SK-N-SH (cell line): ENCODE measurements at regions not wholly inside any gene's neighbourhood (a gene's known extent, or its start where the extent isn't known, plus 50 kb on each side); places are given as distances from the start of the nearest gene placed in this dataset.

Source experiments
- EZH2phosphoT487 ChIP-seq: fragments of 200-600 bp; sonication (generic); IDR thresholded peaks from 2 replicates; pipeline ENCODE4 v1.6.1; 2017; ENCODE audit warnings: low read depth, mixed run types, mild to moderate bottlenecking, antibody characterized with exemption, moderate library complexity, borderline replicate concordance
- GABPA ChIP-seq: IDR thresholded peaks from 2 replicates; pipeline ENCODE4 v1.4.0; 2012; ENCODE audit warnings: low read depth, mild to moderate bottlenecking
- POLR2AphosphoS5 ChIP-seq: IDR thresholded peaks from 2 replicates; pipeline ENCODE4 v1.6.1; 2012; ENCODE audit warnings: low read depth, low read length
- RAD21 ChIP-seq: IDR thresholded peaks from 2 replicates; pipeline ENCODE4 v1.6.1; 2012; ENCODE audit warnings: mild to moderate bottlenecking, low read length
- RXRA ChIP-seq: IDR thresholded peaks from 2 replicates; pipeline ENCODE4 v1.4.0; 2012; ENCODE audit warnings: low read depth, mild to moderate bottlenecking, borderline replicate concordance
- SIN3A ChIP-seq: IDR thresholded peaks from 2 replicates; pipeline ENCODE4 v1.6.1; 2012; ENCODE audit warnings: low read depth, mild to moderate bottlenecking, low read length, moderate library complexity, borderline replicate concordance
- SMC3 ChIP-seq: IDR thresholded peaks from 2 replicates; pipeline ENCODE4 v1.6.1; 2012; ENCODE audit warnings: low read depth, low read length, improper control_type of control experiment
- TAF1 ChIP-seq: IDR thresholded peaks from 2 replicates; pipeline ENCODE4 v1.6.1; 2012; ENCODE audit warnings: low read depth, mild to moderate bottlenecking, low read length, moderate library complexity, borderline replicate concordance
- YY1 ChIP-seq: IDR thresholded peaks from 2 replicates; pipeline ENCODE4 v1.4.0; 2012; ENCODE audit warnings: low read depth, mild to moderate bottlenecking
- TF ChIP-seq, protein P1 (sequence below): fragments of 200-600 bp; sonication (generic); IDR thresholded peaks from 2 replicates; pipeline ENCODE4 v1.6.1; 2017; ENCODE audit warnings: antibody characterized with exemption, mild to moderate bottlenecking, moderate library complexity
- TF ChIP-seq, protein P2 (sequence below): IDR thresholded peaks from 2 replicates; pipeline ENCODE4 v1.4.0; 2012; ENCODE audit warnings: low read depth

DNA sequence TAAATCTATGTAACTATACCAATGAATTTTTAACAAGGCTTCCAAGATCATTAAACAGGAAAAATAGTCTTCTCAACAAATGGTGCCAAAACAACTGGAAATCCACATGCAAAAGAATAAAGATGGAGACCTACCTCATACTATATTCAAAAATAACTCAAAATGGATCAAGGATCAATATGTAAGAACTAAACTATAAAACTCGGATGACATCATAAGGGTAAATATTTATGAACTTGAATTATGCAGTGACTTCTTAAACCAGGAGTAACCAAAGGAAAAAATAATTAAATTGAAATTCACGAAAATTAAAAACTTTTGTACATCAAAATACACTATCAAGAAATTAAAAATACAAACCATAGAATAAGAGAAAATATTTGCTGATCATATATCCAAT lies 728.7 kb upstream of the GHITM start:
- TF ChIP-seq, protein P1, sequence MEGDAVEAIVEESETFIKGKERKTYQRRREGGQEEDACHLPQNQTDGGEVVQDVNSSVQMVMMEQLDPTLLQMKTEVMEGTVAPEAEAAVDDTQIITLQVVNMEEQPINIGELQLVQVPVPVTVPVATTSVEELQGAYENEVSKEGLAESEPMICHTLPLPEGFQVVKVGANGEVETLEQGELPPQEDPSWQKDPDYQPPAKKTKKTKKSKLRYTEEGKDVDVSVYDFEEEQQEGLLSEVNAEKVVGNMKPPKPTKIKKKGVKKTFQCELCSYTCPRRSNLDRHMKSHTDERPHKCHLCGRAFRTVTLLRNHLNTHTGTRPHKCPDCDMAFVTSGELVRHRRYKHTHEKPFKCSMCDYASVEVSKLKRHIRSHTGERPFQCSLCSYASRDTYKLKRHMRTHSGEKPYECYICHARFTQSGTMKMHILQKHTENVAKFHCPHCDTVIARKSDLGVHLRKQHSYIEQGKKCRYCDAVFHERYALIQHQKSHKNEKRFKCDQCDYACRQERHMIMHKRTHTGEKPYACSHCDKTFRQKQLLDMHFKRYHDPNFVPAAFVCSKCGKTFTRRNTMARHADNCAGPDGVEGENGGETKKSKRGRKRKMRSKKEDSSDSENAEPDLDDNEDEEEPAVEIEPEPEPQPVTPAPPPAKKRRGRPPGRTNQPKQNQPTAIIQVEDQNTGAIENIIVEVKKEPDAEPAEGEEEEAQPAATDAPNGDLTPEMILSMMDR = no peak
- TF ChIP-seq SIN3A = no peak
- TF ChIP-seq POLR2AphosphoS5 = no peak
- TF ChIP-seq SMC3 = no peak
- TF ChIP-seq GABPA = no peak
- no peak for TF ChIP-seq YY1
- no peak for TF ChIP-seq EZH2phosphoT487
- TF ChIP-seq, protein P2, sequence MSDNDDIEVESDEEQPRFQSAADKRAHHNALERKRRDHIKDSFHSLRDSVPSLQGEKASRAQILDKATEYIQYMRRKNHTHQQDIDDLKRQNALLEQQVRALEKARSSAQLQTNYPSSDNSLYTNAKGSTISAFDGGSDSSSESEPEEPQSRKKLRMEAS = no peak
- no peak for TF ChIP-seq RXRA
- TF ChIP-seq TAF1 = no peak
- no peak for TF ChIP-seq RAD21
